A673 (cell line): ENCODE measurements at regions not wholly inside any gene's neighbourhood (a gene's known extent, or its start where the extent isn't known, plus 50 kb on each side); places are given as distances from the start of the nearest gene placed in this dataset.

Experiments
- BruUV-seq: library from RNA; stranded (reverse); fragments of 400-500 nt; replicated peaks from 2 replicates; lab custom pipeline; 2021; lab: Mats Ljungman, UMichigan
- CTCF ChIA-PET: fragments of 300-600 bp; sonication (Branson Sonifier 250); formaldehyde crosslinking; loops from one replicate; lab custom pipeline; 2022; ENCODE audit warnings: antibody characterized with exemption; lab: Charles Lee
- POLR2A ChIA-PET: fragments of 300-600 bp; sonication (Branson Sonifier 250); formaldehyde crosslinking; loops from one replicate; lab custom pipeline; 2022; ENCODE audit warnings: antibody characterized with exemption; ENCODE audit not compliant: low non-redundant PET; lab: Charles Lee
- DNase-seq: peaks from one replicate; pipeline ENCODE4 v3.0.0-alpha.2; 2015; ENCODE audit warnings: low spot score
- H3K27ac ChIP-seq: fragments of 200-600 bp; sonication (generic); 2 replicates; pipeline ENCODE4 v1.5.1; 2016; ENCODE audit warnings: mixed run types, low read depth, mild to moderate bottlenecking, mixed read lengths, antibody characterized with exemption, low read length; ENCODE audit not compliant: poor library complexity, severe bottlenecking
- H3K27me3 ChIP-seq: fragments of 200-600 bp; sonication (generic); replicated peaks from 2 replicates; pipeline ENCODE4 v1.6.1; 2017; ENCODE audit warnings: mixed run types, low read depth, mild to moderate bottlenecking, mixed read lengths, antibody characterized with exemption, low read length; ENCODE audit not compliant: insufficient read depth, poor library complexity
- H3K36me3 ChIP-seq: fragments of 200-600 bp; sonication (generic); 2 replicates; pipeline ENCODE4 v1.6.1; 2016; ENCODE audit warnings: mixed run types, mild to moderate bottlenecking, mixed read lengths, antibody characterized with exemption, low read length; ENCODE audit not compliant: insufficient read depth, poor library complexity, severe bottlenecking
- H3K4me1 ChIP-seq: fragments of 200-600 bp; sonication (generic); 2 replicates; pipeline ENCODE4 v1.6.1; 2017; ENCODE audit warnings: mixed run types, mild to moderate bottlenecking, mixed read lengths, antibody characterized with exemption, low read length; ENCODE audit not compliant: insufficient read depth, poor library complexity, severe bottlenecking
- H3K4me3 ChIP-seq: fragments of 200-600 bp; sonication (generic); 2 replicates; pipeline ENCODE4 v1.5.1; 2016; ENCODE audit warnings: low read depth, mixed run types, mild to moderate bottlenecking, mixed read lengths, low read length; ENCODE audit not compliant: poor library complexity, severe bottlenecking
- H3K9me3 ChIP-seq: fragments of 200-600 bp; sonication (generic); 2 replicates; pipeline ENCODE4 v1.6.1; 2016; ENCODE audit warnings: mixed run types, low read depth, mild to moderate bottlenecking, mixed read lengths, antibody characterized with exemption, low read length; ENCODE audit not compliant: poor library complexity, severe bottlenecking
- EZH2 ChIP-seq: fragments of 200-600 bp; sonication (generic); IDR thresholded peaks from 2 replicates; pipeline ENCODE4 v1.6.1; 2017; ENCODE audit warnings: borderline replicate concordance, low read depth, mild to moderate bottlenecking, mixed read lengths, antibody characterized with exemption, low read length; ENCODE audit not compliant: poor library complexity, severe bottlenecking
- intact Hi-C: fragments of 100-400 bp; cut with micrococcal nuclease; formaldehyde crosslinking; loops from one replicate; pipeline ENCODE4 v1.10.0; 2022; ENCODE audit not compliant: unreplicated experiment
- TF ChIP-seq, protein P1 (sequence below): fragments of 300-800, 200-600 bp; sonication (generic); conservative IDR thresholded peaks from 2 replicates; pipeline ENCODE4 v1.5.1; 2017; ENCODE audit warnings: low read depth, mild to moderate bottlenecking, antibody characterized with exemption, low read length, moderate library complexity, mixed read lengths

DNA sequence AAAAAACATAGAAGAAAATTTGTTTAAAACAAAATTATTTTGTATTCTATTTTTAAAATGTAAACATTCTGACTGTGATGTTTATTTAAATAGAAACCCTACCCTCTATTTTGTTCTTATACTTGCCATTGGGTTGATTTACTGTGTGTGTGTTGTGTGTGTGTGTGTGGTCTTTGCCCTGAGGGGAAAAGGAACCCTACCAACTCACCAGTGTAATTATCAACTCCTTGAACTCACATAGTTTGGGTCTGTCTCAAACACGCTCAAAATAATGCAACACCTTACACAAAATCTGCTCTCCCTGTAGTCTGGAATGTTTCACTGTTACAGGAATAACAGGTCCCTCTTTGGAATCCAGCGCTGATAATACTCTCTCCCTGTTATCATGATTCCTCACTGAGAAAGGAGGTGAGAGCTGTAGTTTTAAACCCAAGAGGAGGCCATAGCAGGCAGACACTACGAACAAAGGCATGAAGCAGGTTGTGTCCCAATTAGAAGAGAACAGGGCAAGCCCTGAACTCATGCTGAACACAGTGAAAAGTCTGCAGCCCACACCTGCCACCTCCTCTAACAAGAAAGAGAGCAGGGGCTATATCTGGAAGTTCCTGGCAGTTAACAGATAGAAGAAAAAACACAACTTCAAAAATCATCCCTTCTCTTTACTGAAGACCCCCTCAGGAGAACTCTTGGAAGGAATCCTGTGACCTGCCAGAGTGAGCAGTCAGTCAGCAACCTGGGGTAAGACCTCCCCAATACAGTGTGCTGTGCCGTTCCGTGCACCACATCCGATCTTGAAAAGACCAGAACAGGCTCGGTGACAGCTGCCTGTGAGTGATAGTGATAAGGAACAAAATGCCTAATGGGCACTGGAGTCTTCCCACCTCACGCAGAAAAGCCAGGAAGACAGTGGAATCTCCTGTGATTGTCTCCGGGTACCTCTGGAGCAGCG, 608.1 kb upstream of the ADAMTS16 start:
- no peaks in the 10 kb centered on the region for H3K36me3 ChIP-seq
- H3K27ac ChIP-seq, result no peak overlapping the region
- no peak overlapping the region for H3K4me3 ChIP-seq
- ChIA-PET POLR2A (no interaction called here), CTCF (no interaction called here)
- H3K27me3 ChIP-seq, result no peaks in the 10 kb centered on the region
- H3K4me1 ChIP-seq, result no peaks in the 10 kb centered on the region
- DNase-seq, result no peak
- intact Hi-C loops, result no loop called here
- no peaks in the 10 kb centered on the region for H3K9me3 ChIP-seq
- no TSS peak for BruUV-seq
- TF ChIP-seq, protein P1, sequence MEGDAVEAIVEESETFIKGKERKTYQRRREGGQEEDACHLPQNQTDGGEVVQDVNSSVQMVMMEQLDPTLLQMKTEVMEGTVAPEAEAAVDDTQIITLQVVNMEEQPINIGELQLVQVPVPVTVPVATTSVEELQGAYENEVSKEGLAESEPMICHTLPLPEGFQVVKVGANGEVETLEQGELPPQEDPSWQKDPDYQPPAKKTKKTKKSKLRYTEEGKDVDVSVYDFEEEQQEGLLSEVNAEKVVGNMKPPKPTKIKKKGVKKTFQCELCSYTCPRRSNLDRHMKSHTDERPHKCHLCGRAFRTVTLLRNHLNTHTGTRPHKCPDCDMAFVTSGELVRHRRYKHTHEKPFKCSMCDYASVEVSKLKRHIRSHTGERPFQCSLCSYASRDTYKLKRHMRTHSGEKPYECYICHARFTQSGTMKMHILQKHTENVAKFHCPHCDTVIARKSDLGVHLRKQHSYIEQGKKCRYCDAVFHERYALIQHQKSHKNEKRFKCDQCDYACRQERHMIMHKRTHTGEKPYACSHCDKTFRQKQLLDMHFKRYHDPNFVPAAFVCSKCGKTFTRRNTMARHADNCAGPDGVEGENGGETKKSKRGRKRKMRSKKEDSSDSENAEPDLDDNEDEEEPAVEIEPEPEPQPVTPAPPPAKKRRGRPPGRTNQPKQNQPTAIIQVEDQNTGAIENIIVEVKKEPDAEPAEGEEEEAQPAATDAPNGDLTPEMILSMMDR, result no peak
- no peak for TF ChIP-seq EZH2

DNA sequence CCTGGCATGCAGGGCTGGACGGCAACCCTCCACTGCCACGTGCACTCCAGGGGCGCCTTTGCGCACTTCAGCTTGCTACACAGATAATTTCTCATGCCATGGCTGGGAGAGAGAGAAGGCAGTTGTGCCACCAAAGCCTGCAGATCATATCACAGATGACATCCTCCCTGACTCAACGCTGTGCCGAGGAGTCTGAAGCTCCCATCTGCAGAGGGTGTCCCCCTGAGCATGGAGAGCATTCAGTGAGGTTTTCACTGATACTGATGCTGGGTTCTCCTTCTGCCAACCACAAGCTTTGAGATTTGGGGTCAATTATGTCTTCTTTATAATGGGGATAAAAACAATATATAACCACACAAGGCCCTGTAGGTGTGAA, 607.4 kb upstream of the ADAMTS16 start:
- intact Hi-C loops, result no loop called here
- Histone ChIP-seq H3K4me1 (no peaks in the 10 kb centered on the region), H3K27me3 (no peaks in the 10 kb centered on the region), H3K9me3 (peaks cover 4% of the 10 kb centered on the region), H3K27ac (no peak overlapping the region), H3K4me3 (no peak overlapping the region), H3K36me3 (no peaks in the 10 kb centered on the region)
- DNase-seq, result no peak
- no TSS peak for BruUV-seq
- TF ChIP-seq, protein P1, result no peak
- TF ChIP-seq EZH2, result no peak
- ChIA-PET CTCF (no interaction called here), POLR2A (no interaction called here)

DNA sequence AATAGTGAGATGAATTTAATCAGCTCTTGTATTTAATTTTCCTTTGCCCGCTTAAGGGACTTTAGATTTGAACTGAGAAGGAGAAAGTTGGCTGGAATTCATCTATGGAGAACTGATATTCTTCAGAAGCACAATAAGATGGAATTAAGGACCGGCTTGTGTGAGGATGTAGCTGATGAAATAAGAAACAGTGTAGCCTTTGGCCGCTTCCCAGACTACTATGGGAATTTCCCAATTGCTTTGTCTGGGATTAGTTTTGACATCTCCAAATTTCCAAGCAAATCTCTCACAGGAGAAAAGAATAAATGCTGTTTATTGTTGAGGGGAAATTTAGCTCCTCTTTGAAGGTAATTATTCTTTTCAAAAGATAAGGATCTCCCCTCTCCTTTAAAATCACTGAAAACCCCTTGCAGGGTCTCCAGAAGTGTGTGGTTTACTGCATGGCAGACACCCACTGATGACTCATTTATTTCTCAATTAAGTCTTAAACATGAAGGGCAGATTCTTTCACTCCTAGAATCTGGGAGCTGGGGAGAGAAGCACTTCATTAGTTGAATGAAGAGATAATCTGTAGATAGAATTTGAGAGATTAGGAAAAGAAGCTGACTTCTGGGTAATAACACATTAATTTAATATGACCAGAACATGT, 606.5 kb upstream of the ADAMTS16 start:
- no TSS peak for BruUV-seq
- POLR2A ChIA-PET, result no interaction called here
- DNase-seq, result no peak
- CTCF ChIA-PET, result no interaction called here
- H3K27ac ChIP-seq, result no peak overlapping the region
- no peaks in the 10 kb centered on the region for H3K4me1 ChIP-seq
- no peak for TF ChIP-seq EZH2
- TF ChIP-seq, protein P1, result no peak
- intact Hi-C loops, result no loop called here
- no peaks in the 10 kb centered on the region for H3K27me3 ChIP-seq
- H3K36me3 ChIP-seq, result no peaks in the 10 kb centered on the region
- peaks cover 4% of the 10 kb centered on the region for H3K9me3 ChIP-seq
- no peak overlapping the region for H3K4me3 ChIP-seq
